ENCODE measurements at regions not wholly inside any gene's neighbourhood (a gene's known extent, or its start where the extent isn't known, plus 50 kb on each side); places are given as distances from the start of the nearest gene placed in this dataset.
"Not testable (repeated sequence)": the region's sequence is repeated elsewhere in the genome, so short reads cannot be mapped to it uniquely, and the experiment has no call there.

DNA sequence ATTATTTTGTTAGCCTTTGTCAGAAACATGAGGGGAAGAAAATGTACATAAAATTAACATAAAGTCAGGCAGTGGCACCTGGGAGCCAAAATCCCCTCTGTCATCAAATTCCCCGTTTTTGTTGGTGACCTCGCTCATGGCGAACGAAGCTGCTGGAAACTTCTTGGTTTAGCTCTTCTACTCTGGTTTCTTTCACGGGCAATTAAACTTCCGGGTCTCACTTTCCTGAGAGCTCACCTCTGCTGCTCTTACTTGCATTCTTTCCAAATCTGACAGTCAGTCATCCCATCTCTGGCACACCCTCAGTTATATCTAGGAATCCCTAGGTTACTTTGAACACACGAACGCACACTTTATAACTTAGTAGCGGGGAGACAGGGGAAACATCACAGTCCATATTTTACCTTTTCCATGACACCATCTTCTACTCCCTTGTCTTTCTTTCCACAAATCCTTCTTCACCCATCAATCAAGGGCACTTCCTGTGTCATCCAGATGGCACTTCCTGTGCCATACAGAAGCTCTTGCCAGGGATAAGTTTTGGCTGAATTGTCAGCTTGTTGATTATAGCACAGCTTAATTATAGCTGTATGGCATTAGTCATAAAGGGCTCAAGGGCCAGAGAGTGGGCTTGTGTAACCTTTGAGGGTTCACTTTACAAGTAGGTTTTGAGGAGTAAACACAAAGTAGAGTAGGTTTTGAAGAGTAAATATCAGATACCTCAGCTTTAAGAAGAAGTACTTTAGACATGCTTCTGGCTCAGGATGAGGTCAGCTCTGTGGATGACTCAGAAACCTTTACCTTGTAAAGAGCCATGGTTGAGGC, 105.1 kb downstream of the GATA3 start:
- no peaks in the 10 kb centered on the region for H3K4me1 Mint-ChIP-seq (ENCODE audit: unreplicated experiment)
- TF ChIP-seq, protein P1, sequence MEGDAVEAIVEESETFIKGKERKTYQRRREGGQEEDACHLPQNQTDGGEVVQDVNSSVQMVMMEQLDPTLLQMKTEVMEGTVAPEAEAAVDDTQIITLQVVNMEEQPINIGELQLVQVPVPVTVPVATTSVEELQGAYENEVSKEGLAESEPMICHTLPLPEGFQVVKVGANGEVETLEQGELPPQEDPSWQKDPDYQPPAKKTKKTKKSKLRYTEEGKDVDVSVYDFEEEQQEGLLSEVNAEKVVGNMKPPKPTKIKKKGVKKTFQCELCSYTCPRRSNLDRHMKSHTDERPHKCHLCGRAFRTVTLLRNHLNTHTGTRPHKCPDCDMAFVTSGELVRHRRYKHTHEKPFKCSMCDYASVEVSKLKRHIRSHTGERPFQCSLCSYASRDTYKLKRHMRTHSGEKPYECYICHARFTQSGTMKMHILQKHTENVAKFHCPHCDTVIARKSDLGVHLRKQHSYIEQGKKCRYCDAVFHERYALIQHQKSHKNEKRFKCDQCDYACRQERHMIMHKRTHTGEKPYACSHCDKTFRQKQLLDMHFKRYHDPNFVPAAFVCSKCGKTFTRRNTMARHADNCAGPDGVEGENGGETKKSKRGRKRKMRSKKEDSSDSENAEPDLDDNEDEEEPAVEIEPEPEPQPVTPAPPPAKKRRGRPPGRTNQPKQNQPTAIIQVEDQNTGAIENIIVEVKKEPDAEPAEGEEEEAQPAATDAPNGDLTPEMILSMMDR (IDR thresholded peaks at IDR 0.05; ENCODE audit: unreplicated experiment) = no peak
- H3K36me3 Mint-ChIP-seq (ENCODE audit: low read depth, unreplicated experiment) = no peaks in the 10 kb centered on the region
- no peak overlapping the region for H3K27ac Mint-ChIP-seq (ENCODE audit: unreplicated experiment)
- no peaks in the 10 kb centered on the region for H3K27me3 Mint-ChIP-seq (ENCODE audit: unreplicated experiment)
- DNase-seq (ENCODE audit: low spot score) = no peak
- H3K9me3 Mint-ChIP-seq (ENCODE audit: unreplicated experiment) = no peaks in the 10 kb centered on the region
- H3K4me3 Mint-ChIP-seq (ENCODE audit: unreplicated experiment) = no peak overlapping the region

DNA sequence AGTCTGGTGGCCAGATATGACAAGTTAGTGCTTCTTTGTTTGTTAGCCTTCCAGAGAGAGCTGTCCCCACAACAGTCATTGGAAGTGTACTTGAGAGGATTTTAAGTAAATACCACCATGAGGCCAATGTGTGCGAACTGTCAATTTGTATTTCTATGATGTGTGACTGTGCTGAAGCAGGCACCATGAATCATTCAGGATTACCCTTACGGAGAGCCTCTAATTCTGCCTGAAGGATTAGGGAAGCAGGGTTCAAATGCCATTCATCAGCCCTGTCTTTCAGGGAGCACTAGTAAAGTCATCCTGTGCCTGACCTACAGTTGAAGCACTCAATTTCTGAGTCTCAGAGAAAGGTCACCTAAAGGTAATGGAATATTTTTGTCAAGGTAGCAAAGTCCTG, 109.3 kb downstream of the GATA3 start:
- H3K36me3 Mint-ChIP-seq (ENCODE audit: low read depth, unreplicated experiment) = no peaks in the 10 kb centered on the region
- H3K9me3 Mint-ChIP-seq (ENCODE audit: unreplicated experiment) = peaks cover 3% of the 10 kb centered on the region
- H3K27me3 Mint-ChIP-seq (ENCODE audit: unreplicated experiment) = no peaks in the 10 kb centered on the region
- TF ChIP-seq, protein P1 (IDR thresholded peaks at IDR 0.05; ENCODE audit: unreplicated experiment) = no peak
- H3K4me1 Mint-ChIP-seq (ENCODE audit: unreplicated experiment) = no peaks in the 10 kb centered on the region
- H3K4me3 Mint-ChIP-seq (ENCODE audit: unreplicated experiment) = no peak overlapping the region
- no peak for DNase-seq (ENCODE audit: low spot score)
- no peak overlapping the region for H3K27ac Mint-ChIP-seq (ENCODE audit: unreplicated experiment)

DNA sequence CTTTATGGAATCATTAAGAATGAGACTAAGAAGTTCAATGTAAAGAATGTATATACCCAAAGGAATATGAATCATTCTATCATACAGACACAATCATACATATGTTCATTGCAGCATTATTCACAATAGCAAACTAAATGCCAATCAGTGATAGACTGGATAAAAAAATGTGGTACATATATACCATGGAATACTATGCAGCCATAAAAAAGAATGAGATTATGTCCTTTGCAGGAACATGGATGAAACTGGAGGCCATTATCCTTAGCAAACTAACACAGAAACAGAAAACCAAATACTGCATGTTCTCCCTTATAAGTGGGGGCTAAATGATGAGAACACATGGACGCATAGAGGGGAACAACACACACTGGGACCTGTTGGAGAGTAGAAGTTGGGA, 110.2 kb downstream of the GATA3 start:
- not testable (repeated sequence) for H3K4me3 Mint-ChIP-seq (ENCODE audit: unreplicated experiment); H3K36me3 Mint-ChIP-seq (ENCODE audit: low read depth, unreplicated experiment); H3K27ac Mint-ChIP-seq (ENCODE audit: unreplicated experiment); H3K27me3 Mint-ChIP-seq (ENCODE audit: unreplicated experiment); DNase-seq (ENCODE audit: low spot score); H3K9me3 Mint-ChIP-seq (ENCODE audit: unreplicated experiment); H3K4me1 Mint-ChIP-seq (ENCODE audit: unreplicated experiment)

DNA sequence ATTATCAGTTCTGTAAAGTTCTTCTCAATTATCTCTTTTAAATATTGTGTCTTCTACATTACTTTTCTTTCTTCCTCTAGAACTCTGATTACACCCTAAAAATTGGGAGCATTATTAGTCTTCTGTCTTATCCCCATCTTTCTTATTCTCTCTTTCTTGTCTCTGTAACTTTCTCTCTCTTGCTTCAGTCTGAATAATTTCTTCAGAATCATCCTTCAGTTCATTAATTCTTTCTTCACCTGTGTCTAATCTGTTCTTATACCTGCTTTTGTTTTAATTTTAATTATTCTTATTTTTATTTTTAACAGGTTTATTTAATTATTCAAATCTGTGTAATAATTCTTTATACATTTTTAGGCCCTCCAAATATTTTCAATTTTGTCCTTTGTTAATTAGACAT, 114.3 kb downstream of the GATA3 start:
- no peak overlapping the region for H3K4me3 Mint-ChIP-seq (ENCODE audit: unreplicated experiment)
- H3K27ac Mint-ChIP-seq (ENCODE audit: unreplicated experiment) = no peak overlapping the region
- DNase-seq (ENCODE audit: low spot score) = no peak
- no peaks in the 10 kb centered on the region for H3K4me1 Mint-ChIP-seq (ENCODE audit: unreplicated experiment)
- H3K36me3 Mint-ChIP-seq (ENCODE audit: low read depth, unreplicated experiment) = no peaks in the 10 kb centered on the region
- H3K27me3 Mint-ChIP-seq (ENCODE audit: unreplicated experiment) = peaks cover 1% of the 10 kb centered on the region
- TF ChIP-seq, protein P1 (IDR thresholded peaks at IDR 0.05; ENCODE audit: unreplicated experiment) = no peak
- peaks cover 5% of the 10 kb centered on the region for H3K9me3 Mint-ChIP-seq (ENCODE audit: unreplicated experiment)

DNA sequence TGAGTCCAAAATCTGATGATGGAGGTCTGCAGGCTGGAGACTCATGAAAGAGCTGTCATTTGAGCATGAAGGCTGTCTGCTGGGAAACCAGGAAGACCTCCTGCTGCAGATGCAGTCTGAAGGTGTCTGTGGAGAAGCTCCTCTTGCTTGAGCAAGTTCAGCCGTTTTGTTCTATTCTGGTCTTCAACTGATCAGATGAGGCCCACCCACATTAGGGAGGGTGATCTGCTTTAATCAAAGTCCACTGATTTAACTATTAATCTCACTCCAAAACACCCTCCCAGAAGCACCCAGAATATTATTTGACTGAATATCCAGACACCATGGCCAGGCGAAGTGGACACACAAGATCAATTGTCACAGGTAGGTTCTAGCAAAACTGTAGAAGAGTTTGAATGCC, 116.5 kb downstream of the GATA3 start:
- no peaks in the 10 kb centered on the region for H3K4me1 Mint-ChIP-seq (ENCODE audit: unreplicated experiment)
- H3K36me3 Mint-ChIP-seq (ENCODE audit: low read depth, unreplicated experiment) = no peaks in the 10 kb centered on the region
- H3K27me3 Mint-ChIP-seq (ENCODE audit: unreplicated experiment) = peaks cover 4% of the 10 kb centered on the region
- H3K4me3 Mint-ChIP-seq (ENCODE audit: unreplicated experiment) = no peak overlapping the region
- TF ChIP-seq, protein P1 (IDR thresholded peaks at IDR 0.05; ENCODE audit: unreplicated experiment) = no peak
- peaks cover 5% of the 10 kb centered on the region for H3K9me3 Mint-ChIP-seq (ENCODE audit: unreplicated experiment)
- no peak overlapping the region for H3K27ac Mint-ChIP-seq (ENCODE audit: unreplicated experiment)
- DNase-seq (ENCODE audit: low spot score) = no peak
